SKM-1 (cell line): ENCODE measurements at regions not wholly inside any gene's neighbourhood (a gene's known extent, or its start where the extent isn't known, plus 50 kb on each side); places are given as distances from the start of the nearest gene placed in this dataset.

Source experiments
- DNase-seq: peaks from one replicate; lab custom pipeline; 2025; ENCODE audit not compliant: unreplicated experiment; lab: John Stamatoyannopoulos, UW

- no peak for DNase-seq
Measured at GRCh38 chr4:152269448-152270191, 266.3 kb downstream of the FBXW7 start.

GRCh38 chr4:152267811-152268210 is 268.1 kb downstream of the FBXW7 start:
- no peak for DNase-seq

GRCh38 chr4:152266831-152267480 is 268.9 kb downstream of the FBXW7 start:
- no peak for DNase-seq

GRCh38 chr4:152265149-152265621 is 270.7 kb downstream of the FBXW7 start:
- DNase-seq = no peak

- no peak for DNase-seq
Measured at GRCh38 chr4:152264106-152264505, 271.8 kb downstream of the FBXW7 start.

GRCh38 chr4:152259866-152260265 is 276.0 kb downstream of the FBXW7 start:
- DNase-seq = no peak

GRCh38 chr4:152258804-152259708 is 276.8 kb downstream of the FBXW7 start:
- DNase-seq = no peak

- DNase-seq = no peak
Measured at GRCh38 chr4:152258391-152258790, 277.5 kb downstream of the FBXW7 start.

- DNase-seq = no peak
Measured at GRCh38 chr4:152257601-152258066, 278.3 kb downstream of the FBXW7 start.

- DNase-seq = no peak
Measured at GRCh38 chr4:152256996-152257395, 278.9 kb downstream of the FBXW7 start.

- DNase-seq = no peak
Measured at GRCh38 chr4:152255437-152255836, 280.5 kb downstream of the FBXW7 start.

GRCh38 chr4:152248347-152248746 is 287.5 kb downstream of the FBXW7 start:
- no peak for DNase-seq

GRCh38 chr4:152247271-152247975 is 288.5 kb downstream of the FBXW7 start:
- DNase-seq = no peak

- no peak for DNase-seq
Measured at GRCh38 chr4:152246659-152247058, 289.2 kb downstream of the FBXW7 start.

- no peak for DNase-seq
Measured at GRCh38 chr4:152245680-152246079, 290.2 kb downstream of the FBXW7 start.

- DNase-seq = no peak
Measured at GRCh38 chr4:152244659-152245058, 291.2 kb downstream of the FBXW7 start.

- DNase-seq = no peak
Measured at GRCh38 chr4:152243896-152244595, 291.8 kb downstream of the FBXW7 start.

- DNase-seq = no peak
Measured at GRCh38 chr4:152243206-152243605, 292.7 kb downstream of the FBXW7 start.

GRCh38 chr4:152240232-152240631 is 295.7 kb downstream of the FBXW7 start:
- no peak for DNase-seq

- DNase-seq = no peak
Measured at GRCh38 chr4:152239216-152239615, 296.7 kb downstream of the FBXW7 start.
